BLaER1 treated with 17β-estradiol and CSF1 and Interleukin-3, amounts not matched to agents 10 nM and 100 nM (cell line): ENCODE measurements at regions not wholly inside any gene's neighbourhood (a gene's known extent, or its start where the extent isn't known, plus 50 kb on each side); places are given as distances from the start of the nearest gene placed in this dataset.

Experiments
- H3K27ac ChIP-seq, 11 experiments: shearing (Covaris generic); formaldehyde crosslinking; 2 replicates each; pipeline ENCODE4 v1.8.1; 2022
- H3K27me3 ChIP-seq, 11 experiments: shearing (Covaris generic); formaldehyde crosslinking; 2 replicates each; pipeline ENCODE4 v1.8.1; 2022
- H3K36me3 ChIP-seq, 11 experiments: shearing (Covaris generic); formaldehyde crosslinking; 2 replicates each; pipeline ENCODE4 v1.8.1; 2022
- H3K4me1 ChIP-seq, 10 experiments: shearing (Covaris generic); formaldehyde crosslinking; 2 replicates each; pipeline ENCODE4 v1.8.1; 2022
- H3K4me2 ChIP-seq, 11 experiments: shearing (Covaris generic); formaldehyde crosslinking; 2 replicates each; pipeline ENCODE4 v1.8.1; 2022
- H3K4me3 ChIP-seq, 10 experiments: shearing (Covaris generic); formaldehyde crosslinking; 2 replicates each; pipeline ENCODE4 v1.8.1; 2022
- H3K9ac ChIP-seq, 11 experiments: shearing (Covaris generic); formaldehyde crosslinking; 2 replicates each; pipeline ENCODE4 v1.8.1; 2022
- H3K9me3 ChIP-seq, 11 experiments: shearing (Covaris generic); formaldehyde crosslinking; replicated peaks in 1 of 11; 2 replicates each; pipeline ENCODE4 v1.8.1; 2022
- H4K20me1 ChIP-seq, 11 experiments: shearing (Covaris generic); formaldehyde crosslinking; 2 replicates each; pipeline ENCODE4 v1.8.1; 2022
- Cebpa-rat ChIP-seq, 11 experiments: shearing (Covaris generic); IDR thresholded peaks; 2 replicates each; pipeline ENCODE4 v1.8.1; 2022

DNA sequence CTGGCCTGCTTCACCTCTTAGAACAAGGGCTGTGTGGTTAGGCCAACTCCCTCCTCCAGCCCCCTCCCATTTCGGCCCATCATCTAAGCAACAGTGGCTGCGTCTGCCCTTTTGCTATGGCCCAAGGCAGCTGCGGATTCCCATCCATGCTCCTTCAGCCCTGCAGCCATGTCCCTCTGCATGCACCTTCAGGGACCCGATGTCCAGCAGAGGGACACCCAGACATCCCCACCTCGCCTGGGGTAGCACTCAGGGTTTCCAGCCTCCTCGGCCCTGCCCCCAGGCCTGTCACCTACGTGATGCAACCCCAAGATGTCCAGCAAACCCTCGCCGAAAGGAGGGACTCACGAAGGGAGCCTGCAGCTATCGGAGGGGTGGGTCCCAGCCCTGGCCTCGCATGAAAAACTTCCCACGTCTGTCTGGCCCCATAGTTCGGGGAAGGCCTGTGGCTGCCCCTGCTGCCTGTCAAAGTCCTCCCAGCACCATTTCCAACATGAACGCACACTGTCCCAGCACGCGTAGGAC is 194.4 kb downstream of the CTTN start:
- peak overlapping the region in 1 of 11 experiments; percentile 63; a peak in 1 of 22 replicates for H3K4me2 ChIP-seq
- H3K36me3 ChIP-seq, result no peaks in the 10 kb centered on the region
- H3K27me3 ChIP-seq, result peaks cover 5 to 39% (median 20%) of the 10 kb centered on the region in 11 experiments; a peak in 18 of 22 replicates
- H4K20me1 ChIP-seq, result peaks cover 0 to 26% (median 0%) of the 10 kb centered on the region in 11 experiments; a peak in 3 of 22 replicates
- TF ChIP-seq Cebpa-rat (IDR thresholded peaks at IDR 0.05), result no peak
- no peak overlapping the region for H3K4me3 ChIP-seq
- H3K9me3 ChIP-seq, result peaks cover 8 to 21% (median 17%) of the 10 kb centered on the region in 11 experiments; a peak in 19 of 22 replicates
- no peak overlapping the region for H3K27ac ChIP-seq
- peaks cover 13 to 67% (median 38%) of the 10 kb centered on the region in 10 experiments for H3K4me1 ChIP-seq
- no peak overlapping the region for H3K9ac ChIP-seq

DNA sequence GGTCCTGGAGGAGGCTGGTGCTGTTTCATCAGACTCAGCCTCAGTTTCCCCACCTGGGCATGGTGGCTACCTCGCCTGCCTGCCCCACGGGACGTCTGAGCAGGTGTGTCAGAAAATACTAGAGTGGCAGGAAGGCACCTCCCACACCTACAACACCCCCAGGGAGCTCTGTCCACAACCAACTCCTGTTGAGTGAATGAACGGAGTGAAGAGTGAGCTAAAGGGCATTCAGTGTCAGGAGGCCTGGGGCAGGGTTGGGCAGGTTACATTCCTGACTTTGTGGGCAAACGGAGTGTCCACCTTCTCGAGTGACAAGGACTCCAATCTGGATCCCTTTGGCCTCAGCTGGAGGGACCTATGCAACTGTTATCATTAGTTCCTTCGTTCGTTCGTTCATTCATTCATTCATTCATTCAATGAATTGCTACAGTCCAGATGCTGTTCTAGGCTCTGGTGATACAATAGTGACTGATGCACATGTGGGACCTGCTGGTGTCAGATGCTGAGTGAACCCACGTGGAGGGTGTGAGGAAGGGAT is 195.2 kb downstream of the CTTN start:
- H3K9me3 ChIP-seq, result peaks cover 8 to 14% (median 12%) of the 10 kb centered on the region in 11 experiments; a peak in 19 of 22 replicates
- H3K4me2 ChIP-seq, result peak overlapping the region in 6 of 11 experiments; percentile 17 to 71 (median 35); a peak in 8 of 22 replicates
- no peak overlapping the region for H3K9ac ChIP-seq
- no peak for TF ChIP-seq Cebpa-rat (IDR thresholded peaks at IDR 0.05)
- peaks cover 13 to 67% (median 38%) of the 10 kb centered on the region in 10 experiments for H3K4me1 ChIP-seq
- H4K20me1 ChIP-seq, result peaks cover 0 to 29% (median 0%) of the 10 kb centered on the region in 11 experiments; a peak in 3 of 22 replicates
- no peak overlapping the region for H3K4me3 ChIP-seq
- peaks cover 5 to 39% (median 20%) of the 10 kb centered on the region in 11 experiments; a peak in 18 of 22 replicates for H3K27me3 ChIP-seq
- no peak overlapping the region for H3K27ac ChIP-seq
- H3K36me3 ChIP-seq, result no peaks in the 10 kb centered on the region

DNA sequence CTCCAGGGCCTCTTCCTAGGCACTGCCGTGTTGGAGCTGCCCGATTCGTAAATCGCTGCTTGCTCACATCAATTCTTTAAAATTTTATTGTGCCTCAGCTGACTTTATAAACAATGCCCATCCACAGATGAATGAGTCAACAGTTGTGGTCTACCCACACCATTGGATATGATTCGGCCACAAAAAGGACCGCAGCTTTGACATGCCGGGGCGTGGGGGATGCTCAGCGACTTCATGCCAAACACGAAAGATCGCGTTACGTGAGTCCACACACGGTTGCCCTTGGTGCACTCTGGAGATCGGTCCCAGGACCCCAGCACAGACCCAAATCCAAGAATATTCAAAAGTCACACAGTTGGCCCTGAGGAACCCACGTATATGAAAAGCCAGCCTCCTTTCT is 195.7 kb downstream of the CTTN start:
- no peaks in the 10 kb centered on the region for H3K36me3 ChIP-seq
- peak overlapping the region in 6 of 11 experiments; percentile 17 to 71 (median 35); a peak in 8 of 22 replicates for H3K4me2 ChIP-seq
- H4K20me1 ChIP-seq, result peaks cover 0 to 29% (median 0%) of the 10 kb centered on the region in 11 experiments; a peak in 3 of 22 replicates
- H3K9ac ChIP-seq, result no peak overlapping the region
- peaks cover 13 to 67% (median 38%) of the 10 kb centered on the region in 10 experiments for H3K4me1 ChIP-seq
- peaks cover 5 to 9% (median 6%) of the 10 kb centered on the region in 11 experiments; a peak in 19 of 22 replicates for H3K9me3 ChIP-seq
- peaks cover 5 to 39% (median 20%) of the 10 kb centered on the region in 11 experiments; a peak in 18 of 22 replicates for H3K27me3 ChIP-seq
- TF ChIP-seq Cebpa-rat (IDR thresholded peaks at IDR 0.05), result no peak
- no peak overlapping the region for H3K4me3 ChIP-seq
- H3K27ac ChIP-seq, result no peak overlapping the region

DNA sequence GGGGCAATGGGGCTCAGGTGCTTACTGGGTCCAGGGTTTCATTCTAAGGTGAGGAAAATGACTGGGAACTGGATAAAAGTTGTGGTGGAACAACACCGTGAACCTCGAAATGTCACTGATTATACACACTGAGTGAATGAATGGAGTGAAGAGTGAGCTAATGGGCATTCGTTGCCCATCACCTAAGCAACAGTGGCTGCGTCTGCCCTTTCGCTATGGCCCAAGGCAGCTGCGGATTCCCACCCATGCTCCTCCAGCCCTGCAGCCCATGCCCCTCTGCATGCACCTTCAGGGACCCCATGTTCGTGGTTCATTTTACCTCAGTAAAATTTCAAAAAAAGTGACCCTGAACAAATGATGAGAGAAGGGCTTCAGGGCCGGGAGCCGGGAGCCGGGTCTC is 196.3 kb downstream of the CTTN start:
- no peak overlapping the region for H3K4me3 ChIP-seq
- no peak overlapping the region for H3K27ac ChIP-seq
- peaks cover 0 to 29% (median 0%) of the 10 kb centered on the region in 11 experiments; a peak in 3 of 22 replicates for H4K20me1 ChIP-seq
- no peak overlapping the region for H3K9ac ChIP-seq
- peaks cover 5 to 35% (median 19%) of the 10 kb centered on the region in 11 experiments; a peak in 17 of 22 replicates for H3K27me3 ChIP-seq
- no peak for TF ChIP-seq Cebpa-rat (IDR thresholded peaks at IDR 0.05)
- H3K4me1 ChIP-seq, result peaks cover 13 to 63% (median 38%) of the 10 kb centered on the region in 10 experiments
- H3K4me2 ChIP-seq, result peak overlapping the region in 9 of 11 experiments; percentile 43 to 71 (median 66); a peak in 17 of 22 replicates
- peaks cover 0 to 3% (median under 1%) of the 10 kb centered on the region in 11 experiments; a peak in 12 of 22 replicates for H3K9me3 ChIP-seq
- H3K36me3 ChIP-seq, result no peaks in the 10 kb centered on the region

DNA sequence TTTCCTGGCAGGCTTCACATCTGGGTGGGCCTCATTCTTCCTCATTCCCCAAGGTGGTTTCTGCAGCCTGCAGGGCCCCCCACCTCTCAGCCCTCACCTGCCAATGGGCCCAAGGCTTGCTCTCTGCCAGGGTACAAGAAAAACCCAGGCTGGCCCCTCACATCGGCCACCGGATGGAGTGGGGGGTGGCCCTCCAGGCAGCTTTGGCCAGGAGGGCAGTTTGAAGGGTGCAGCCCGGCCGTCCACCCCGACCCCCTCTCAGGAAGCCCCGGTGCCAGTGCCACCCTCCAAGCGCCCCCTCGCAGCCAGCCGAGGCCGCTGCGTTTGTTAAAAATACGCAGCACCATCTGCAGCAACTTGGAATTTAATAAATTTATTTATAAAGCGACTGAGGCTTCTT is 196.7 kb downstream of the CTTN start:
- H3K9me3 ChIP-seq, result no peaks in the 10 kb centered on the region; a peak in 1 of 22 replicates
- H3K4me3 ChIP-seq, result no peak overlapping the region
- peaks cover 0 to 29% (median 0%) of the 10 kb centered on the region in 11 experiments; a peak in 3 of 22 replicates for H4K20me1 ChIP-seq
- H3K4me2 ChIP-seq, result peak overlapping the region; percentile 43 to 71 (median 66)
- H3K36me3 ChIP-seq, result no peaks in the 10 kb centered on the region
- peaks cover 2 to 31% (median 16%) of the 10 kb centered on the region in 11 experiments; a peak in 16 of 22 replicates for H3K27me3 ChIP-seq
- H3K4me1 ChIP-seq, result peaks cover 13 to 59% (median 35%) of the 10 kb centered on the region in 10 experiments
- no peak overlapping the region for H3K27ac ChIP-seq
- H3K9ac ChIP-seq, result no peak overlapping the region
- no peak for TF ChIP-seq Cebpa-rat (IDR thresholded peaks at IDR 0.05)

DNA sequence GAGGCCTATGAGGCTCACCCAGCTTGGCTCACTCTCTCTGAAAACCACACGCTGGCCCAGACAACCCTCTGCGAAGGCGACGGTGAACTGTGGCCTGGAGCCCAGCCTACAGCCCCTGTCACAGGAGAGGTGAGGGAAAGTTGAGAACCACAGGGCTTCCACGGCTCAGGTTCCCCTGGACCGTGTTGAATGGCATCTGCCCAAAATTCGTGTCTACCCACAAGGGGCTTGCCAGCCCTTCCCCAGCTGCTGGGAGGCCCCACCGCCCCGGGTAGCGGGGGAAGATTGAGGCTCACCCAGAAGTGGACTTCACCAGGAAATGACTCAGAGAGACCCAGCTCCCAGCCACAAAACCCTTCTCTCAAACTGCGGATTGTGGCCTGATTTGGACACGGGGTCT is 197.1 kb downstream of the CTTN start:
- H3K4me2 ChIP-seq, result peak overlapping the region; percentile 43 to 71 (median 66)
- peaks cover 0 to 29% (median 0%) of the 10 kb centered on the region in 11 experiments; a peak in 3 of 22 replicates for H4K20me1 ChIP-seq
- no peaks in the 10 kb centered on the region for H3K36me3 ChIP-seq
- H3K27me3 ChIP-seq, result peaks cover 0 to 27% (median 16%) of the 10 kb centered on the region in 11 experiments; a peak in 14 of 22 replicates
- peaks cover 13 to 55% (median 31%) of the 10 kb centered on the region in 10 experiments for H3K4me1 ChIP-seq
- H3K9me3 ChIP-seq, result no peaks in the 10 kb centered on the region
- H3K9ac ChIP-seq, result peak overlapping the region in 1 of 11 experiments; percentile 29; a peak in 1 of 22 replicates
- no peak overlapping the region for H3K27ac ChIP-seq
- no peak overlapping the region for H3K4me3 ChIP-seq
- TF ChIP-seq Cebpa-rat (IDR thresholded peaks at IDR 0.05), result no peak

DNA sequence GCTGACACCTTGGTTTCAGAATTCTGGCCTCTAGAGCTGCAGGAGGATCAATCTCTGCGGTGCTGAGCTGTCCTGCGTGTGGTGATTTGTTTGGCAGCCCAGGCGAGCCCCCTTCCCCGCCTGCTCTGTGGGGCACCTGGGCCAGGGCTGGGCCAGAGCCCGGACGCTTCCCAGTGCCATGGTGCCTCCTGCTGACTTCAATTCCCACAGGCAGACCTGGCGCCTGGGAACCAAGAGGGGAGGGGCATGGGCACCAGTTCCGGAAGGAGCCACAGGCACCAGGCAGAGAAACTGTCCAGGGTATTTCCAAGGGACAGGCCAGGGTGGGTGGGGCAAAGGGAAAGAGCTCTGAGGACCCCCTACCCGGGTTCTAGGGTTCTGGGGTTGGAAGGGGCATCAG is 197.8 kb downstream of the CTTN start:
- no peak for TF ChIP-seq Cebpa-rat (IDR thresholded peaks at IDR 0.05)
- Histone ChIP-seq H3K36me3 (no peaks in the 10 kb centered on the region), H3K27me3 (peaks cover 0 to 23% (median 16%) of the 10 kb centered on the region in 11 experiments; a peak in 14 of 22 replicates), H3K27ac (no peak overlapping the region), H3K4me1 (peaks cover 13 to 48% (median 25%) of the 10 kb centered on the region in 10 experiments), H3K4me2 (peak overlapping the region; percentile 43 to 71 (median 66); a peak in 21 of 22 replicates), H3K4me3 (no peak overlapping the region), H3K9me3 (no peaks in the 10 kb centered on the region), H4K20me1 (peaks cover 0 to 29% (median 0%) of the 10 kb centered on the region in 11 experiments; a peak in 3 of 22 replicates), H3K9ac (no peak overlapping the region)

DNA sequence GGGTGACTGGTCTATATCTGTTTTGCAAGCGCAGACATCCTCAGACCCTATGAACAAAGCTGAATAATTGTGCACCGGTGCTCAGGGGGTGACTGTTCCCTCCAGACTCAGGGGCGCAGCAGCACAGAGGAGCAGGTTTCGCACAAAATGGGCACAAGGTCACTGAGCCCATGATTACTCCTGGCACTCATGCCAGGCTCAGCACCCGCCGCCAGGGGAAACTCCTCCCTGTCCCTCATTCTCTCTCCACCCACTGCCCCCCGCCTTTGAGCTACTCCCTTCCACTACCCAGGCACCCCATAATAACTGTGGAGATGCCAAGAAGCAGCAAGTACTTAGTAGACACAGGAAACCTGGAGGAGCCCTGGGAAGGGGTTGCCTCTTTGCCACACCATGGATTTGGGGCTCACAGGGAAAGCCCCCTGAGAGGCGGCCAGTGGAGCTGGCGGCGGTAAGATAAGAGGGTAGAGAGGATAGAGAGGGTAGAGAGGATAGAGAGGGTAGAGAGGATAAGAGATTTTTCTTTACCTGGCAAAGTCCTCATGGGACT is 198.8 kb downstream of the CTTN start:
- Histone ChIP-seq H3K9me3 (no peaks in the 10 kb centered on the region), H3K27ac (no peak overlapping the region), H3K27me3 (peaks cover 0 to 23% (median 16%) of the 10 kb centered on the region in 11 experiments; a peak in 14 of 22 replicates), H3K4me1 (peaks cover 13 to 48% (median 30%) of the 10 kb centered on the region in 10 experiments), H3K4me3 (no peak overlapping the region), H3K9ac (no peak overlapping the region), H3K4me2 (0 out of 22 replicates have a peak overlapping the region, but pooled peaks of 1 of the 11 experiments have one; percentile 14), H3K36me3 (no peaks in the 10 kb centered on the region), H4K20me1 (peaks cover 0 to 37% (median 0%) of the 10 kb centered on the region in 11 experiments; a peak in 3 of 22 replicates)
- TF ChIP-seq Cebpa-rat (IDR thresholded peaks at IDR 0.05), result no peak
